GM12878 (cell line): ENCODE measurements at regions not wholly inside any gene's neighbourhood (a gene's known extent, or its start where the extent isn't known, plus 50 kb on each side); places are given as distances from the start of the nearest gene placed in this dataset.

Experiments
- ATF7 ChIP-seq: fragments of 450-650 bp; IDR thresholded peaks from 2 replicates; pipeline ENCODE4 v1.6.1; 2016; ENCODE audit warnings: low read depth, mild to moderate bottlenecking
- CTCF ChIP-seq, 3 experiments: IDR thresholded peaks in 2 of 3; conservative IDR thresholded peaks in 1 of 3; 2 replicates each; pipeline ENCODE4 v1.5.1; 2011; ENCODE audit warnings: low read depth in 3 of 3, low read length in 3 of 3, mild to moderate bottlenecking in 3 of 3, control low read depth in 2 of 3, moderate library complexity in 2 of 3, inconsistent platforms in 1 of 3, mixed read lengths in 1 of 3; ENCODE audit not compliant: control insufficient read depth in 2 of 3, insufficient read depth in 1 of 3; ENCODE audit errors: extremely low read depth in 1 of 3
- KDM1A ChIP-seq: fragments of 200-600 bp; sonication (generic); IDR thresholded peaks from 2 replicates; pipeline ENCODE4 v1.6.1; 2016; ENCODE audit warnings: borderline replicate concordance
- POLR2A ChIP-seq: IDR thresholded peaks from 2 replicates; pipeline ENCODE4 v1.6.1; 2011; ENCODE audit warnings: low read depth, mild to moderate bottlenecking, low read length
- POLR2AphosphoS5 ChIP-seq: IDR thresholded peaks from 2 replicates; pipeline ENCODE4 v1.6.1; 2011; ENCODE audit warnings: mild to moderate bottlenecking, low read length, inconsistent platforms
- TAF1 ChIP-seq: IDR thresholded peaks from 2 replicates; pipeline ENCODE4 v1.6.1; 2011; ENCODE audit warnings: mild to moderate bottlenecking, low read depth, low read length, borderline replicate concordance

GRCh38 chr3:176395240-176395639 is 802.0 kb downstream of the TBL1XR1 start:
- TF ChIP-seq POLR2AphosphoS5 (no peak), KDM1A (no peak), POLR2A (no peak), ATF7 (no peak), TAF1 (no peak), CTCF (IDR thresholded peaks at IDR 0.05 in 2 of 3, conservative IDR thresholded peaks at IDR 0.05 in 1 of 3; ENCODE audit: control insufficient read depth in 2 of 3, extremely low read depth in 1 of 3, insufficient read depth in 1 of 3, low read depth in 3 of 3, low read length in 3 of 3) (no peak)
